ENCODE measurements at regions not wholly inside any gene's neighbourhood (a gene's known extent, or its start where the extent isn't known, plus 50 kb on each side); places are given as distances from the start of the nearest gene placed in this dataset.

GRCh38 chr2:64390586-64390985 lies 63.4 kb upstream of the LGALSL start:
- TF ChIP-seq POLR2AphosphoS5 (IDR thresholded peaks at IDR 0.05) (no peak), POLR2A (IDR thresholded peaks at IDR 0.05) (no peak), CTCF (IDR thresholded peaks at IDR 0.05) (no peak), EP300 (IDR thresholded peaks at IDR 0.05; ENCODE audit: low read depth) (no peak)
